Peyer's patch (tissue), 4 donors: ENCODE measurements at regions not wholly inside any gene's neighbourhood (a gene's known extent, or its start where the extent isn't known, plus 50 kb on each side); places are given as distances from the start of the nearest gene placed in this dataset.

Experiments used
- DNase-seq, 3 donors: peaks; one replicate each; pipeline ENCODE4 v3.0.0-alpha.2; 2017 to 2019
- H3K27ac ChIP-seq, 4 donors: fragments of 200-600 bp; sonication (generic); one replicate each; pipeline ENCODE4 v1.5.1; 2016 to 2019
- H3K27me3 ChIP-seq, 2 donors: fragments of 200-600 bp; sonication (generic); one replicate each; pipeline ENCODE4 v1.5.1; 2019
- H3K36me3 ChIP-seq, 3 donors: fragments of 200-600 bp; sonication (generic); one replicate each; pipeline ENCODE4 v1.5.1; 2016 to 2019
- H3K4me1 ChIP-seq, 4 donors: fragments of 200-600 bp; sonication (generic); one replicate each; pipeline ENCODE4 v1.5.1; 2016 to 2019
- H3K4me3 ChIP-seq, 4 donors: fragments of 200-600 bp; sonication (generic); 1 replicate in 3 of 4; 2 replicates in 1 of 4; pipeline ENCODE4 v1.5.1; 2016 to 2019; ENCODE audit warnings: mild to moderate bottlenecking in 1 of 4
- H3K9me3 ChIP-seq, 4 donors: fragments of 200-600 bp; sonication (generic); one replicate each; pipeline ENCODE4 v1.5.1; 2016 to 2019; ENCODE audit warnings: mild to moderate bottlenecking in 1 of 4
- POLR2A ChIP-seq, 2 donors: fragments of 450-650 bp; IDR thresholded peaks; one replicate each; pipeline ENCODE4 v1.5.1; 2017; ENCODE audit warnings: antibody characterized with exemption in 2 of 2, mild to moderate bottlenecking in 2 of 2, moderate library complexity in 2 of 2
- TF ChIP-seq, protein P1 (sequence below), 6 experiments: fragments of 450-650 bp in 4 of 6; fragments of 200-600 bp in 2 of 6; sonication (generic) in 1 of 6; IDR thresholded peaks; one replicate each; pipeline ENCODE4 v1.5.1; 2017 to 2019; ENCODE audit warnings: antibody characterized with exemption in 6 of 6, mild to moderate bottlenecking in 3 of 6, moderate library complexity in 1 of 6

DNA sequence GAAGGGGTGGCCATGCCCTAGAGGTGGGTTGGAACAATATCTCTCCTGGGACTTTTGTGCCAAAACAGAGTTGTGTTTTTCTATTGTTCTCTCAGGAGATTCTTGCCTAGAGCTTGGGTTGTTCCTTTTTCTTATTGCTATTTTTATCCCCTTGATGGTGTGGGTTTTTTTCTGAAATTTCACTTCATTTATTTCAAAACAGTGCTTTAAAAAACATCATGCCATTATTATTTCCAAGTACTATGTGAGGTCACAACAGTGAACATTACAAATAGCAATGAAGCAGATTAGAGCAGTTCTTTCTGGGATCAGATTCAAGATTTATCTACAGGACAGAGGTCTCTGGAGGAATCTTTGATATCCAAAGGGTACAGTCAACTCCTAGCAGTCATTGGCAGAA lies 76.6 kb downstream of the ACTBL2 start:
- H3K4me3 ChIP-seq, result no peak overlapping the region
- no peak for DNase-seq
- H3K27ac ChIP-seq, result no peak overlapping the region
- H3K36me3 ChIP-seq, result no peaks in the 10 kb centered on the region
- H3K9me3 ChIP-seq, result no peaks in the 10 kb centered on the region
- no peaks in the 10 kb centered on the region for H3K27me3 ChIP-seq
- TF ChIP-seq POLR2A (IDR thresholded peaks at IDR 0.05), result no peak
- TF ChIP-seq, protein P1, sequence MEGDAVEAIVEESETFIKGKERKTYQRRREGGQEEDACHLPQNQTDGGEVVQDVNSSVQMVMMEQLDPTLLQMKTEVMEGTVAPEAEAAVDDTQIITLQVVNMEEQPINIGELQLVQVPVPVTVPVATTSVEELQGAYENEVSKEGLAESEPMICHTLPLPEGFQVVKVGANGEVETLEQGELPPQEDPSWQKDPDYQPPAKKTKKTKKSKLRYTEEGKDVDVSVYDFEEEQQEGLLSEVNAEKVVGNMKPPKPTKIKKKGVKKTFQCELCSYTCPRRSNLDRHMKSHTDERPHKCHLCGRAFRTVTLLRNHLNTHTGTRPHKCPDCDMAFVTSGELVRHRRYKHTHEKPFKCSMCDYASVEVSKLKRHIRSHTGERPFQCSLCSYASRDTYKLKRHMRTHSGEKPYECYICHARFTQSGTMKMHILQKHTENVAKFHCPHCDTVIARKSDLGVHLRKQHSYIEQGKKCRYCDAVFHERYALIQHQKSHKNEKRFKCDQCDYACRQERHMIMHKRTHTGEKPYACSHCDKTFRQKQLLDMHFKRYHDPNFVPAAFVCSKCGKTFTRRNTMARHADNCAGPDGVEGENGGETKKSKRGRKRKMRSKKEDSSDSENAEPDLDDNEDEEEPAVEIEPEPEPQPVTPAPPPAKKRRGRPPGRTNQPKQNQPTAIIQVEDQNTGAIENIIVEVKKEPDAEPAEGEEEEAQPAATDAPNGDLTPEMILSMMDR (IDR thresholded peaks at IDR 0.05), result no peak
- no peaks in the 10 kb centered on the region for H3K4me1 ChIP-seq

DNA sequence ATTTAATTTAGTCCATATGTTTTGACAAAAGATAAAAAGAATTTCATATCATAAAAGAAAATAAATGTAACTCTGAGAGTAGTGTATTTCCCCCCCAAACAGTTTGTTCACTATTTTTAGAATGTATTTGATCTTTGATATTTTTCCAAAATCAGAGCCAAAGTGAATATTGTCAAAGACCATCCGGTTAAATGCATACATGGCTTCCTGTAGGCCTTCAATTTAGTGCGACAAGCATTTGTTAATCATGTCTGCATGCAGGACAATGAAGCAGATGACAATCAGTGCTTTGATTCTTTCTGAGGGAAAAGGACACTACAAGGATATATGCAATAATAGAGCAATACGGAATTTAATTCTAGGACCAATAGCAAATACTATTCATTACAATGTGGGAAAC lies 79.8 kb downstream of the ACTBL2 start:
- TF ChIP-seq, protein P1 (IDR thresholded peaks at IDR 0.05), result no peak
- TF ChIP-seq POLR2A (IDR thresholded peaks at IDR 0.05), result no peak
- H3K4me1 ChIP-seq, result no peaks in the 10 kb centered on the region
- no peak overlapping the region for H3K4me3 ChIP-seq
- H3K9me3 ChIP-seq, result no peaks in the 10 kb centered on the region
- DNase-seq, result no peak
- H3K27me3 ChIP-seq, result no peaks in the 10 kb centered on the region
- H3K27ac ChIP-seq, result no peak overlapping the region
- no peaks in the 10 kb centered on the region for H3K36me3 ChIP-seq

DNA sequence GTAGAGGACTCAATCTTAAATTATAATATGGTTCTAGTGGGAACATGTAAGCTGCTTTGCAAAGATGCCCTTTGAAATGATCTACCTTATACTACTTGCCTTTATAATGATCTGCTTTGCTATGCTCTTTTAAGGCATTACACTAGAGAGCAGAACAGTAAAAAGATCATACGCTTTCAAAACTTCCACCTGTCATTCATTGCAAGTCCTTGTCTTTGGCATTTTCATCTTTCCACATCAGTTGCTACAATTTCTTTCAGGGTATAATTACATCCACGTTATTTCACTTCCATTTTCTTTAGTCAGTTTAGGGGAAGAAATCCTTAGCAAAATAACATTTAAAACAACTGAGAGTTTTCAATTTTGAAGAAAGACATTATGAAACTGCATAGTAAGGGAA lies 80.3 kb downstream of the ACTBL2 start:
- TF ChIP-seq, protein P1 (IDR thresholded peaks at IDR 0.05), result no peak
- TF ChIP-seq POLR2A (IDR thresholded peaks at IDR 0.05), result no peak
- Histone ChIP-seq H3K4me3 (no peak overlapping the region), H3K4me1 (no peaks in the 10 kb centered on the region), H3K36me3 (no peaks in the 10 kb centered on the region), H3K9me3 (no peaks in the 10 kb centered on the region), H3K27ac (no peak overlapping the region), H3K27me3 (no peaks in the 10 kb centered on the region)
- DNase-seq, result no peak

DNA sequence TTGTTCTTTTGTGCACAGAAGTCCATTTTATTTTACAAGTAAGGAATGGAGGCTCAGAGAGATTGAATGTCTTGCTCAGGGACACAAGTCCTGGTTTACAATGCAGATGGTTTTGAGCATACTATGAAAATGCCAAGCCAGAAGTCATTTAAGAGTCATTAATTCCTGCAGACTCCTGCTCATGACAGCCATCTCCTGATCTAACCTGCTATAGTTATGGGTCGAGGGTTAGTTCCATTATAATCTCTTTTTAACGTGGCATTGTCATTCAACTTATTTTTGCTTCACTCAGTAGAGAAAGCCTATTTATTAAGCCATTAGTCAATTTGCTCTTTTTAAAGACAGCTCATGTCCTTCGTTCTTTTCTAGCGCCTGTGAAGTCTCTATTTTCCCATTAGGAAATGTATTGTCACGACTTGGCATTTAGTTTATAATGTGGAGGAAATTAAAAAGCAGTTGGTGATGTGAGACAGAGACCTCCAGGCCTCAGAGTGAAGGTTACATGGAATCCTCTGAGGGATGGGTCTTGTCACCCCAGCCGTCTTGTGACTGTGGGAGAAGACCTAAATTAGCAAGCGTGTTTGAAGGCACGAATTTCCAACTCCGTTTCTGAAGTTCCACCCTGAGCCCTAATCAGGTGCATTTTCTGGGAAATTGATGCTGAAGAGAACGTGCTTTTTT lies 84.1 kb downstream of the ACTBL2 start:
- Histone ChIP-seq H3K27me3 (no peaks in the 10 kb centered on the region), H3K4me3 (no peak overlapping the region), H3K27ac (no peak overlapping the region), H3K36me3 (no peaks in the 10 kb centered on the region), H3K9me3 (no peaks in the 10 kb centered on the region), H3K4me1 (no peaks in the 10 kb centered on the region)
- TF ChIP-seq, protein P1 (IDR thresholded peaks at IDR 0.05), result no peak
- TF ChIP-seq POLR2A (IDR thresholded peaks at IDR 0.05), result no peak
- no peak for DNase-seq

DNA sequence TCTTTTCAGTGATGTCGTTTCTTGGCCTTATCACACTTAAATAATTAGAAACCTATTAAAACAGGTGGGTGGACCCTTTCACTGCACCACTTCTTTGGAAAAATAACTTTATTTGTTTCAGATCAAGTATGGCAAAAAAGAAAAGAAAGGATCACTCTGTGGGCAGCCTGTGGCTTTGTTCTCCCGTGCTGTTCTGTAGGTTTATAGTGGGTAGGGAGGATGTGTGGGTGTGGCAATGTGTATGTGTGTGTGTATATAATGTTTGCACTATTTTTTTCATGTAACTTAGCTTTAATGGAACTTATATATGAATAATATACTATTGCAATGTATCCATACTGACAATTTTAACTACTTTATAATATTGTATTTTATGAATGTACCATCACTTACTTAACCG lies 85.9 kb downstream of the ACTBL2 start:
- TF ChIP-seq, protein P1 (IDR thresholded peaks at IDR 0.05), result no peak

More for the DNA sequence above, 85.9 kb downstream of the ACTBL2 start:
- Histone ChIP-seq H3K4me3 (no peak overlapping the region), H3K27ac (no peak overlapping the region), H3K27me3 (no peaks in the 10 kb centered on the region), H3K4me1 (no peaks in the 10 kb centered on the region), H3K36me3 (no peaks in the 10 kb centered on the region), H3K9me3 (no peaks in the 10 kb centered on the region)
- no peak for DNase-seq
